SK-N-MC (cell line): ENCODE measurements at regions not wholly inside any gene's neighbourhood (a gene's known extent, or its start where the extent isn't known, plus 50 kb on each side); places are given as distances from the start of the nearest gene placed in this dataset.

Experiments
- EZH2 ChIP-seq: fragments of 200-600 bp; sonication (generic); IDR thresholded peaks from one replicate; pipeline ENCODE4 v1.6.1; 2017; ENCODE audit warnings: antibody characterized with exemption
- FOXP2 ChIP-seq: optimal IDR thresholded peaks from 2 replicates; pipeline ENCODE3; 2011; ENCODE audit warnings: mild to moderate bottlenecking, moderate library complexity; ENCODE audit not compliant: insufficient read depth; ENCODE audit errors: extremely low read length, control extremely low read depth
- POLR2AphosphoS5 ChIP-seq: IDR thresholded peaks from 2 replicates; pipeline ENCODE4 v1.6.1; 2012; ENCODE audit warnings: mild to moderate bottlenecking, low read depth, low read length, borderline replicate concordance

DNA sequence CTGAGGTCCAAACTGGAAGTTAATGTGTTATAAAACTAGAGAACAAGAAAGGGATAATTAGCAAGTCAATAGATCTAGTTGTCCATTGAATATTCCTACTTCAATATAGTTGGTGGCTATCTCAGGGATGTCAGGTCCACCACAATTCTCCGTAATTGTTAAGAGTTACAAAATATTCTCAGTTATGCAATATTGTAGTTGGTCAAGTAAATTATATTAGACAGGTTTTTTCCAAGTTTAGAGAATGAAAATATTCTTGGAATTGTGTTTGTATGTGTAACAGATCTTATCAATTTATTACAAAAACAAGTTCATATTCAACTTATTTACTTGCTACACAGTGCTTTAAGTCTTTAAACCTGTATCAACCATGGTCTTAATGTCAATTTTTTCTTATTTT, 547.4 kb downstream of the SPRY1 start:
- TF ChIP-seq EZH2 (no peak), POLR2AphosphoS5 (no peak), FOXP2 (no peak)
